Activated CD4-positive, CD25-positive, alpha-beta regulatory T cell (primary cell): ENCODE measurements at regions not wholly inside any gene's neighbourhood (a gene's known extent, or its start where the extent isn't known, plus 50 kb on each side); places are given as distances from the start of the nearest gene placed in this dataset.
"Not testable (repeated sequence)": the region's sequence is repeated elsewhere in the genome, so short reads cannot be mapped to it uniquely, and the experiment has no call there.

Source experiments
- DNase-seq, 4 experiments: peaks; one replicate each; lab custom pipeline; 2025; lab: John Stamatoyannopoulos, UW

GRCh38 chr12:116361414-116362223, 84.1 kb upstream of the MED13L start:
- no peak for DNase-seq

- DNase-seq = no peak
Observed at GRCh38 chr12:116365114-116365513, 87.6 kb upstream of the MED13L start.

GRCh38 chr12:116365606-116366455, 88.3 kb upstream of the MED13L start:
- no peak for DNase-seq

GRCh38 chr12:116366456-116366776, 88.9 kb upstream of the MED13L start:
- no peak for DNase-seq

- DNase-seq = no peak
Observed at GRCh38 chr12:116366824-116367223, 89.3 kb upstream of the MED13L start.

- DNase-seq = no peak
Observed at GRCh38 chr12:116368196-116369194, 91.0 kb upstream of the MED13L start.

- DNase-seq = no peak
Observed at GRCh38 chr12:116370004-116370404, 92.5 kb upstream of the MED13L start.

GRCh38 chr12:116370886-116371580, 93.5 kb upstream of the MED13L start:
- no peak for DNase-seq

- no peak for DNase-seq
Observed at GRCh38 chr12:116372815-116373214, 95.3 kb upstream of the MED13L start.

- no peak for DNase-seq
Observed at GRCh38 chr12:116373572-116374206, 96.2 kb upstream of the MED13L start.

GRCh38 chr12:116374207-116374606, 96.7 kb upstream of the MED13L start:
- no peak for DNase-seq

- no peak for DNase-seq
Observed at GRCh38 chr12:116375278-116375842, 97.9 kb upstream of the MED13L start.

GRCh38 chr12:116376354-116377193, 99.1 kb upstream of the MED13L start:
- DNase-seq = no peak

GRCh38 chr12:116377194-116377571, 99.7 kb upstream of the MED13L start:
- DNase-seq = not testable (repeated sequence)

GRCh38 chr12:116378002-116378401, 100.5 kb upstream of the MED13L start:
- no peak for DNase-seq

GRCh38 chr12:116380108-116380507, 102.6 kb upstream of the MED13L start:
- no peak for DNase-seq

- DNase-seq = not testable (repeated sequence)
Observed at GRCh38 chr12:116380740-116381139, 103.2 kb upstream of the MED13L start.

GRCh38 chr12:116381240-116381743, 103.8 kb upstream of the MED13L start:
- DNase-seq = no peak
